Endothelial cell of umbilical vein (primary cell): ENCODE measurements at regions not wholly inside any gene's neighbourhood (a gene's known extent, or its start where the extent isn't known, plus 50 kb on each side); places are given as distances from the start of the nearest gene placed in this dataset.

Experiments
- BruUV-seq: library from RNA; stranded (reverse); fragments of 400-500 nt; replicated peaks from 2 replicates; lab custom pipeline; 2021; lab: Mats Ljungman, UMichigan
- CTCF ChIA-PET: fragments of 300-600, 350-600 bp; sonication (Branson Sonifier 250); formaldehyde crosslinking; loops from one replicate; lab custom pipeline; 2021; ENCODE audit warnings: antibody characterized with exemption, inconsistent platforms; lab: Charles Lee
- POLR2A ChIA-PET: fragments of 300-600, 350-600 bp; sonication (Branson Sonifier 250); formaldehyde crosslinking; loops from one replicate; lab custom pipeline; 2021; ENCODE audit warnings: antibody characterized with exemption, inconsistent platforms; lab: Charles Lee
- DNase-seq: peaks from one replicate; pipeline ENCODE4 v3.0.0-alpha.2; 2011; ENCODE audit warnings: low read depth, low spot score
- FAIRE-seq: peaks from 2 replicates; lab custom pipeline; 2011; peaks lifted over from hg19 to GRCh38; lab: Jason Lieb, UNC
- H2AFZ ChIP-seq: 2 replicates; pipeline ENCODE4 v1.6.0; 2012; ENCODE audit warnings: low read depth, low read length, control low read depth, inconsistent platforms
- H3K27ac ChIP-seq: 2 replicates; pipeline ENCODE4 v1.5.1; 2011; ENCODE audit warnings: low read depth, mild to moderate bottlenecking, control low read depth, low read length, moderate library complexity; ENCODE audit not compliant: insufficient read depth
- H3K27me3 ChIP-seq, 2 experiments: 2 replicates each; pipeline versions ENCODE4 v1.6.0 to v1.6.1; 2011; ENCODE audit warnings: low read length in 2 of 2, mixed read lengths in 1 of 2; ENCODE audit not compliant: control insufficient read depth in 2 of 2, insufficient read depth in 2 of 2
- H3K36me3 ChIP-seq, 2 experiments: 2 replicates in 1 of 2; 3 replicates in 1 of 2; pipeline ENCODE4 v1.5.1; 2011; ENCODE audit warnings: low read length in 2 of 2, mild to moderate bottlenecking in 1 of 2, moderate library complexity in 1 of 2; ENCODE audit not compliant: control insufficient read depth in 2 of 2, insufficient read depth in 2 of 2; ENCODE audit errors: extremely low read depth in 1 of 2
- H3K4me1 ChIP-seq: 3 replicates; pipeline ENCODE4 v1.5.1; 2011; ENCODE audit warnings: mild to moderate bottlenecking, low read length; ENCODE audit not compliant: control insufficient read depth, insufficient read depth; ENCODE audit errors: extremely low read depth
- H3K4me2 ChIP-seq: 2 replicates; pipeline ENCODE4 v1.6.1; 2011; ENCODE audit warnings: low read length, control low read depth, mixed read lengths; ENCODE audit not compliant: insufficient read depth
- H3K4me3 ChIP-seq, 3 experiments: fragments of 200-600 bp in 1 of 3; sonication (generic), shearing (Covaris generic) in 1 of 3; replicated peaks in 1 of 3; 2 replicates each; pipeline ENCODE4 v1.5.1; 2011 to 2016; ENCODE audit warnings: control low read depth in 3 of 3, low read length in 3 of 3, mild to moderate bottlenecking in 2 of 3, inconsistent platforms in 1 of 3, low read depth in 1 of 3, moderate library complexity in 1 of 3; ENCODE audit not compliant: insufficient read depth in 1 of 3
- H3K79me2 ChIP-seq: 2 replicates; pipeline ENCODE4 v1.6.0; 2012; ENCODE audit warnings: low read length, inconsistent platforms; ENCODE audit not compliant: control insufficient read depth, insufficient read depth
- H3K9ac ChIP-seq: replicated peaks from 2 replicates; pipeline ENCODE3; 2011; ENCODE audit warnings: low read length, control low read depth; ENCODE audit not compliant: insufficient read depth; ENCODE audit errors: extremely low read depth
- H3K9me1 ChIP-seq: replicated peaks from 3 replicates; pipeline ENCODE4 v1.6.0; 2011; ENCODE audit warnings: mild to moderate bottlenecking, low read length; ENCODE audit not compliant: control insufficient read depth, insufficient read depth; ENCODE audit errors: extremely low read depth
- H3K9me3 ChIP-seq: replicated peaks from 2 replicates; pipeline ENCODE4 v1.5.1; 2012; ENCODE audit warnings: low read length, inconsistent platforms; ENCODE audit not compliant: control insufficient read depth, insufficient read depth
- H4K20me1 ChIP-seq: replicated peaks from 2 replicates; pipeline ENCODE3; 2011; ENCODE audit warnings: mild to moderate bottlenecking, low read length; ENCODE audit not compliant: control insufficient read depth, insufficient read depth; ENCODE audit errors: extremely low read depth
- EZH2 ChIP-seq: IDR thresholded peaks from 2 replicates; pipeline ENCODE4 v1.6.1; 2012; ENCODE audit warnings: borderline replicate concordance, low read depth, mild to moderate bottlenecking, moderate library complexity, low read length, inconsistent platforms; ENCODE audit not compliant: severe bottlenecking
- FOS ChIP-seq: IDR thresholded peaks from 2 replicates; pipeline ENCODE4 v1.6.1; 2011; ENCODE audit warnings: mild to moderate bottlenecking, low read length, moderate library complexity, borderline replicate concordance; ENCODE audit not compliant: insufficient read depth
- GATA2 ChIP-seq: IDR thresholded peaks from 2 replicates; pipeline ENCODE4 v1.7.0; 2011; ENCODE audit warnings: low read depth, mild to moderate bottlenecking, moderate library complexity, mixed read lengths, low read length; ENCODE audit not compliant: insufficient read length, insufficient read depth
- JUN ChIP-seq: IDR thresholded peaks from 2 replicates; pipeline ENCODE4 v1.6.1; 2011; ENCODE audit warnings: borderline replicate concordance, low read depth; ENCODE audit not compliant: insufficient read length, insufficient read depth
- MYC ChIP-seq: IDR thresholded peaks from one replicate; pipeline ENCODE4 v1.6.1; 2011; ENCODE audit warnings: mild to moderate bottlenecking, low read depth, low read length
- POLR2A ChIP-seq: IDR thresholded peaks from 2 replicates; pipeline ENCODE4 v1.6.1; 2012; ENCODE audit warnings: low read depth, mild to moderate bottlenecking, control low read depth, low read length
- POLR2AphosphoS5 ChIP-seq: IDR thresholded peaks from 2 replicates; pipeline ENCODE4 v1.6.1; 2012; ENCODE audit warnings: low read depth, mild to moderate bottlenecking, control low read depth, low read length, moderate library complexity; ENCODE audit not compliant: insufficient read depth
- dilution Hi-C: fragments of 300-500 bp; cut with MboI; formaldehyde crosslinking; loops from one replicate; pipeline ENCODE4 v1.15.0; 2019; ENCODE audit warnings: low sequenced_read_pairs; ENCODE audit not compliant: extremely low pct_ligation_motif_present
- intact Hi-C: fragments of 100-400 bp; cut with micrococcal nuclease; formaldehyde crosslinking; loops from one replicate; pipeline ENCODE4 v1.10.0; 2022
- TF ChIP-seq, protein P1 (sequence below): IDR thresholded peaks from 2 replicates; pipeline ENCODE4 v1.6.1; 2011; ENCODE audit not compliant: insufficient read depth, insufficient read length
- TF ChIP-seq, protein P2 (sequence below), 2 donors: IDR thresholded peaks; 1 replicate in 1 of 2; 2 replicates in 1 of 2; pipeline ENCODE4 v1.5.1; 2011; ENCODE audit warnings: low read length in 2 of 2, mild to moderate bottlenecking in 2 of 2, moderate library complexity in 2 of 2, control low read depth in 1 of 2, inconsistent platforms in 1 of 2, low read depth in 1 of 2; ENCODE audit not compliant: insufficient read depth in 1 of 2; ENCODE audit errors: extremely low read depth in 1 of 2

DNA sequence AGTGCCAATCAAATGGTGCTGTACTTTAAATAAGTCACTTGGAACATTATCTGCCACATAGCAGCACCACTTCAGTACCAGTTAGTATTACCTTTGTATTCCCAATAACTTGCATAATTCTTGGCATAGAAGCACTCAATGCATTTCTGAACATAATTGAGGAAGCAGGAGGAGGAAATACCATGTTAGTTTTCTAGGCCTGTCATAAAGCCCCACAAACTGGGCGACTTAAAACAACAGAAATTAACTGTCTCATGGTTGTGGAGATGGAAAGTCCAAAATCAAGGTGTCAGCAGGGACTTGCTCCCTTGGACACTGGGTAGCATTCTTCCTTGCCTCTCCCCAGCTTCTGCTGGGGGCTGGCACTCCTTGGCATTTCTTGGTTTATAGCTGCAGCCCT is 296.2 kb downstream of the HS3ST1 start:
- BruUV-seq = no TSS peak
- H3K36me3 ChIP-seq = no peaks in the 10 kb centered on the region
- H3K27ac ChIP-seq = no peak overlapping the region
- no peak overlapping the region for H3K4me2 ChIP-seq
- POLR2A ChIA-PET = no interaction called here
- no peaks in the 10 kb centered on the region for H3K4me1 ChIP-seq
- no peak overlapping the region for H2AFZ ChIP-seq
- no peaks in the 10 kb centered on the region for H3K27me3 ChIP-seq
- H3K9ac ChIP-seq = no peak overlapping the region
- CTCF ChIA-PET = no interaction called here
- no peaks in the 10 kb centered on the region for H4K20me1 ChIP-seq
- dilution Hi-C loops = no loop called here
- H3K79me2 ChIP-seq = no peaks in the 10 kb centered on the region
- intact Hi-C loops = no loop called here
- TF ChIP-seq GATA2 (no peak), MYC (no peak), FOS (no peak), POLR2AphosphoS5 (no peak), EZH2 (no peak), POLR2A (no peak), JUN (no peak)
- TF ChIP-seq, protein P1, sequence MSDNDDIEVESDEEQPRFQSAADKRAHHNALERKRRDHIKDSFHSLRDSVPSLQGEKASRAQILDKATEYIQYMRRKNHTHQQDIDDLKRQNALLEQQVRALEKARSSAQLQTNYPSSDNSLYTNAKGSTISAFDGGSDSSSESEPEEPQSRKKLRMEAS = no peak
- TF ChIP-seq, protein P2, sequence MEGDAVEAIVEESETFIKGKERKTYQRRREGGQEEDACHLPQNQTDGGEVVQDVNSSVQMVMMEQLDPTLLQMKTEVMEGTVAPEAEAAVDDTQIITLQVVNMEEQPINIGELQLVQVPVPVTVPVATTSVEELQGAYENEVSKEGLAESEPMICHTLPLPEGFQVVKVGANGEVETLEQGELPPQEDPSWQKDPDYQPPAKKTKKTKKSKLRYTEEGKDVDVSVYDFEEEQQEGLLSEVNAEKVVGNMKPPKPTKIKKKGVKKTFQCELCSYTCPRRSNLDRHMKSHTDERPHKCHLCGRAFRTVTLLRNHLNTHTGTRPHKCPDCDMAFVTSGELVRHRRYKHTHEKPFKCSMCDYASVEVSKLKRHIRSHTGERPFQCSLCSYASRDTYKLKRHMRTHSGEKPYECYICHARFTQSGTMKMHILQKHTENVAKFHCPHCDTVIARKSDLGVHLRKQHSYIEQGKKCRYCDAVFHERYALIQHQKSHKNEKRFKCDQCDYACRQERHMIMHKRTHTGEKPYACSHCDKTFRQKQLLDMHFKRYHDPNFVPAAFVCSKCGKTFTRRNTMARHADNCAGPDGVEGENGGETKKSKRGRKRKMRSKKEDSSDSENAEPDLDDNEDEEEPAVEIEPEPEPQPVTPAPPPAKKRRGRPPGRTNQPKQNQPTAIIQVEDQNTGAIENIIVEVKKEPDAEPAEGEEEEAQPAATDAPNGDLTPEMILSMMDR (IDR thresholded peaks at IDR 0.05; ENCODE audit: extremely low read depth in 1 of 2, insufficient read depth in 1 of 2, low read depth in 1 of 2, low read length in 2 of 2) = no peak
- H3K9me3 ChIP-seq = no peaks in the 10 kb centered on the region
- FAIRE-seq (no peak), DNase-seq (no peak)
- no peak overlapping the region for H3K4me3 ChIP-seq
- no peaks in the 10 kb centered on the region for H3K9me1 ChIP-seq
